ENCODE measurements at regions not wholly inside any gene's neighbourhood (a gene's known extent, or its start where the extent isn't known, plus 50 kb on each side); places are given as distances from the start of the nearest gene placed in this dataset.
"Not testable (repeated sequence)": the region's sequence is repeated elsewhere in the genome, so short reads cannot be mapped to it uniquely, and the experiment has no call there.

DNA sequence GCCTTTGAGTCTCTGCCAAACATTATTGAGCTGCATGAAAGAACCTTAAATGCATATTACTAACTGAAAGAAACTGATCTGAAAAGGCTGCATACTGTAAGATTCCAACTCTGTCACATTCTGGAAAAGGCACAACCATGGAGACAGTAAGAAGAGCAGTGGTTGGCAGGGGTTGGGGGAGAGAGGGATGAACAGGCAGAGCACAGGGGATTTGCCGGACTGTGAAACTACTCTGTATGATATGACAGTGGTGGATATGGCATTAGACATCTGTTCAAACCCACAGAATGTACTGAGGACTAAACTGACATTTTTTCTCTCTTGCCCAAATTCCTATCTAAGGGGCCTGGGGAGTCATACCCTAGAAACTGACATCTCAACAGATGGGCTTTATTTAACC is 138.4 kb downstream of the KCNJ12 start:
- not testable (repeated sequence) for DNase-seq (ENCODE audit: low spot score); ATAC-seq

DNA sequence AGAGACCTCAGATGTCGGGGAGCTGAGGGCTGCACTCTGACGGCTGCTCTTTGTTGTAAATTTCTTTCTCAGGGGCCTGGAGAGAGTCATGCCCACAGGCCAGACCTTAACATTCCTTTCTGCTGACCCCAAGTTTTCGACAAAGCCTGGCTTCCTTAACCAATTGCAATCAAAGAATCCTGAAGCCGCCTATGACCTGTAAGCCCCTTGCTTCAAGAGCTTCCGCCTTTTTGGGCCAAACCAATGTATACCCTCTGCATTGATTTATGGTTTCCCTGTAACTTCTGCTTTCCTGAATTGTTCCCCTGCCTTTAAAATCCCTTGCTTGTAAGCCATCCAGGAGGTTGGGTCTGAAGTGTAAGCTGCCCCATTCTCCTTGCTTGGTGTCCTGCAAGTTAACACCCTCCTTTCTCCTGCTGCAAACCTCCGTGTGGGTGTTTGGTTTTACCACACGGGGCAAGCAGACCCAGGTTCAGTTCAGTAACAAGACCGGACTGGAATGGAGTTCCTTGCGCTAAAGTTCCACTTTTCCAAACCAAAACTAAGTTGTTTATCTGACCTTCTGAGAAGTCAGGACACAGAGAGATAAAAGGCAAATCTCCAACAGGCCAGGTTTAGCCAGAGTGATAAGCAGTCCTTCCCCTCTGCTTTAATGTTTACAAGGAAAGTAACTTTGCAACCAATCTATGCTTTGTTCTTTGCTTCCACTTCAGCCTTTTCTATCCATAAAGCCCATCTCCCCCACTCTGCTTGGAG is 141.6 kb downstream of the KCNJ12 start:
- no peak for DNase-seq (ENCODE audit: low spot score)
- ATAC-seq, result no peak

DNA sequence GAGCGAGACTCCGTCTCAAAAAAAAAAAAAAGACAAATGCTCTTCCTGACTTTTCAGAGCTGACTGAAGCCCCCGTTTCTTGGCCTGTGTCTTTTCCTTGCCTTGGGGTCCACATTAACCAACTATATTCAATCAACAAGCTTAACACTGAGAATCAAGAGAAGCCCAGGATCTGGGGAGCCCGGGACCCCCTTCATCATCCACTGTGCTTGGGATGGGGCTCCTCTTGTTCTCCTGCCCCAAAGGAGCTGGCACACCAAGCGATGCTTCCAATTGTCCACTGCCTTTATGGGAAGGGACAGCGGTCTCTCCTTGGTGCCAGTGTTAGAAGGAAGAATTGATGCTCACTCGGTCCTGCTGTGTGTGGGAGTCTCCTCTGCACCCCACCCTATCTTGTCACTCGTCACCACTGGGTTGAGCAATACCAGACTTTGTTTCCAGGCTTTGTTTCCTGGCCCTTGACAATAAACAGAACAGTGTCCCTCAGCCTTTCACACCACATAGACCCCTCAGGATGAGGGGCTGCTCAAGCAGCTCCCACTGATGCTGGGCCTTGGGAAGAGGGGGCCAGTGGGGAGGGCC is 146.7 kb downstream of the KCNJ12 start:
- no peak for ATAC-seq
- DNase-seq (ENCODE audit: low spot score), result no peak

DNA sequence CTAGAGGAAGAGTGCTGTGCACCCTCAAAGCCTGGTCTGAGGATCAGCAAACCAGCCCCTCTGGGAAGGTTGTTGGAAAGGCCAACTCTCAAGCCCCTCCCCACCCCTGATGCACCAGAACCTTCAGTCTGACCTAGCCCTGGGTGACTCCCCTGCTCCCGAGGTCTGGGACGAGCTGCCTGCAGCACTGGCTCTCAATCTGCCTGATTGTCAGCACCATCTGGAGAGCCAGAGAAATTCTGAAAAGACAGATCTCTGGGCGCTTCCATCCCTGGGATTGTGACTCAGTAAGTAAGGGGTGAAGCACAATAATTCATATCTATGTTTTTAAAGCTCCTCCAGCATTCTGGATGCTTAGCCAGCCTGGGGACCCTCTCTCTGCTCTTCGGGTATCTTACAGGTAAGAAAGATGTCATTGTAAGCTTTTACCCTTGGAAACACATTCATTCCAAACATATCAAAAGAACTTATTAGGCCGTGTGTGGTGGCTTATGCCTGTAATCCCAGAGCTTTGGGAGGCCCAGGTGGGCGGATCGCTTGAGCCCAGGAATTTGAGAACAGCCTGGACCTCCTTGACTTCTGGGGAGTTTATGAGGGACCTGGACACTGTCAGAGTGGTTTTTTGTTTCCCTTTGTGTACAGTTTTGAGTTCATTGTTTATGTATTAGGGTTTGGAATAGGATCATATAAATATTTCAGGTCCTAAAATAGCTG is 147.5 kb downstream of the KCNJ12 start:
- DNase-seq (ENCODE audit: low spot score) (no peak), ATAC-seq (no peak)

DNA sequence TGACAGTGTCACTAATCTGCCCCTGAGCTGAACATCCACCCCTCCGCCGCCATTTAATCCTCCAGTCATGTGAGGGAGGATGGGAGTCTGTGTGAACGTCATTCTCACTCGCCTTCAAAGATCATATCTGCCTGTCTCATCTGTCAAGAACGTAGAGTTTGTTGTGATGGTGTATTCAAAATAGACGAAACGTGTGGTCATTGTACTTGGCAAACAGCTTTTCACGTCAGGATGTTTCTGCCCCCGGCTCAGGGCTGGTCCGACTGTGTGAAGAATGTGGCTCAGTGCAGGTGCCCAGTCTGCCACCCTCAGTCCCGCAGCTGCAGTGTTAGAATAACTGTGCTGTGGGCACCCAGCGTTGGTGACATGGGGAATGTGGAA is 148.0 kb downstream of the KCNJ12 start:
- ATAC-seq, result no peak
- no peak for DNase-seq (ENCODE audit: low spot score)

DNA sequence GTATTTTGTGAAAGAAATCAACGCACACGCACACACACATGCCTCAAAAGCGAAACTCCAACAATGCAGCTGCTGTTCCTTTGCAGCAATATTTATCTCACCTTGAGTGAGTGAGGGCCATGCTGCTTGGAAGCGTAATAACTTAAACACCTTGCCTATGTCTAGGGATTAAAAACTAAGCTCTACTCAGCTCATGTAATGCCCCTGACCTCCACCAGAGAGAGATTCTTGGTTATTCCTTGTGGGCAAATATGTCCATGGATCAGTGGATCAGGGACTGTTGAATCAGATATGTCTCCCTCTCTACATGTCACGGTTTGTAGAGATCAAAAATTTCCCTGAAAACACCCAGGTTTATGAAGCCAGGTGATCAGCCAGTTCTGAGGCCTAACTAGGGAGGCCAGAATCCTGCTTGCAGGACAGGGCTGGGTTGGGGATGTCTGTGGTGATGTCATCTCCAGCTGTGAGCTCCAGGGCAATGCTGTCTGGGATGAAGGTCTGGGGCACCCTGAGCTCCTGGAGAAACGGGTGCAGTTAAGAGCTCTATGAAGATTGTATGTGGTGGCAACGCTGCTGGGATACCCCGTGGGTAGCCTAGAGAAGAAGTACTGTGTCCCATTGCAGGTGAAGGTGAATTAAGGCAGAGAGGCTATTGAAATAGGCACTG is 149.4 kb downstream of the KCNJ12 start:
- no peak for ATAC-seq
- no peak for DNase-seq (ENCODE audit: low spot score)

DNA sequence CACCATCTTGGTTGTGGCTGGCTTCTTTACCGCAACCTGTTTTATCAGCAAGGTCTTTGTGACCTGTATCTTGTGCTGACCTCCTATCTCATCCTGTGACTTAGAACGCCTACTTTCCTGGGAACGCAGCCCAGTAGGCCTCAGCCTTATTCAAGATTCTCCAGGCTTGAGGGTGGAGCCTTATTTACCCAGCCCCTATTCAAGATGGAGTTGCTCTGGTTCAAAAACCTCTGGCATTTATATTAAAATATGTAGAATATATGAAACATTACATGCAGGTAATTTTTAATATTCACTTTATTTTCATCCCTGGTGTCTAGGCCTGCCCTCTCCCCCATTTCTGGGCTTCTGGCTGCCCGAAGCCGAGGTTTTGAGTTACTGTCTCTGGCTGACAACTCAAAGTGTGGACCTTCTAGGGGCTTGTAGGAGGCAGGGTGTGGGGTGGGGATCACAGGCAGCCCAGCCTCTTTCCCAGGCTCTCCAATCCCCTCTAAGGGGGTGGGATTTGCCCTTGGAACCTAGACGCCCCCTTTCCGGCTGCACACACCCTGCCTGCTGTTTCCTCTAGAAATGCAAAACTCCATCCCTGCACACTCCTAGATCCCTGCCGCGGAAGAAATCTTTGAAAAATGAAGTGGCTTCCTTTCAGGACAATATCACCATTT is 152.0 kb downstream of the KCNJ12 start:
- no peak for ATAC-seq

DNA sequence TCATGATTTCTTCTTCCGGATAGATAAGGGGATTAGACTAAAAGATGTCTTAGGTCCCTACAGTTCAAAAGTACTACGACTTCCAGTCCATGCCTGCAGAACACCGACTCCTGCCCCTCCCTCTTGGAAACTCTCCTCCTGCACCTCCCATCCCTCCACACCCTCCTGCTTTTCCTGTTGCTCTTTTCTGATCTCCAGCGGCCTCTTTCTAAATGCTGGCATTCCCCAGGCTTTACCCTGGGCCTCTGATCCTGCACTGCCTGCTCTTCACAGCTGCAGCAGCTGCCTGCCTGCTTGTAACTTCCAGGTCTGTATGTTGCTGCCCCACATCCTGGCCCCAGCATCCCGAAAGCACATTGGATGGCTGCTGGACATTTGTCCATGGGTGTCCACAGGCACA is 154.2 kb downstream of the KCNJ12 start:
- ATAC-seq (no peak), DNase-seq (ENCODE audit: low spot score) (no peak)

More for the DNA sequence above, 152.0 kb downstream of the KCNJ12 start:
- DNase-seq (ENCODE audit: low spot score), result no peak

DNA sequence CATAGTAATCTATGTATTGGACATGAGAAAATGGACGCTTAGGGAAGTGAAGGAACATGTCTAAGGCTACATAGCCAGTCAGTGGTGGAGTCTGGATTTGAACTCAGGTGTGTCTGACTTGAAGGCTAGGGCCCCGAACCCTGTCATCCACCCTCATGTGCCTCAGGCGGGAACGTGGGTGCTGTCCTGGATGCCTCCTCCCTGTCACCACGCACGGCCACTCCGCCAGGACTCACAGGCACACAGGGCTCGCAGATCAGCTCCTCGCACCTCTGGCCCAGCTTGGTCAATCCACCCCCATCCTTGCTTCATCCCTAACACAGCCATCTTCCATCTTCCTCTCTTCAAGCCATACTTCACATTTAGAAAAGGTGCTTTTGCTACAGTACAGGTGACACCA is 154.7 kb downstream of the KCNJ12 start:
- no peak for ATAC-seq
- no peak for DNase-seq (ENCODE audit: low spot score)

DNA sequence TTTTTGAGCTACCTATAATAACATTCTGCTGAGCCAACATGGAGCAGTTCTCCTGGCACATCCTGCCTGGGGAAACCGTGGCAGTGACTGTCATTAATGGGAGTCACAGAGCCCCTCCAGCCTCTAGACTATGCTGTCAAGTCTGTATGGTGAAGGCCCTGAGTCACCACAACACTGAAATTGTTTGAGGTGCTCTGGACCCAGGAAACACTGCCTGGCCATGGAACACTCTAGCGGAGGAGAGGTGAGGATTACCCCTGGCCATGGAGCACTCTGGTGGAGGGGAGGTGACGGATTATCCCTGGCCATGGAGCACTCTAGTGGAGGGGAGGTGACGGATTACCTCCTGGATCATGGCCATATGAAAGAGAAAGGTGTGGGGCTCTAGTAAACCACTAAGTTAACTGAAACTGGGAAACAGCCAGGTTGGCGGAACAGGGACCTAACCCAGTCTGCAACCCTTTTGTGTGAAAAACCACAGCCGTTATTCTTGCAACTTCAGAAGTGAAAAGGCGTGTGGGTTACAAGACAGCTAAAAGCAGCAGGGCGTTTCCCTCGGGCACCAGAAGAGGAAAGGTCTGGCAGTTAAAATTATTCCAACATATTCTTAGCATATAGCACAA is 156.7 kb downstream of the KCNJ12 start:
- DNase-seq (ENCODE audit: low spot score), result no peak
- ATAC-seq, result no peak

DNA sequence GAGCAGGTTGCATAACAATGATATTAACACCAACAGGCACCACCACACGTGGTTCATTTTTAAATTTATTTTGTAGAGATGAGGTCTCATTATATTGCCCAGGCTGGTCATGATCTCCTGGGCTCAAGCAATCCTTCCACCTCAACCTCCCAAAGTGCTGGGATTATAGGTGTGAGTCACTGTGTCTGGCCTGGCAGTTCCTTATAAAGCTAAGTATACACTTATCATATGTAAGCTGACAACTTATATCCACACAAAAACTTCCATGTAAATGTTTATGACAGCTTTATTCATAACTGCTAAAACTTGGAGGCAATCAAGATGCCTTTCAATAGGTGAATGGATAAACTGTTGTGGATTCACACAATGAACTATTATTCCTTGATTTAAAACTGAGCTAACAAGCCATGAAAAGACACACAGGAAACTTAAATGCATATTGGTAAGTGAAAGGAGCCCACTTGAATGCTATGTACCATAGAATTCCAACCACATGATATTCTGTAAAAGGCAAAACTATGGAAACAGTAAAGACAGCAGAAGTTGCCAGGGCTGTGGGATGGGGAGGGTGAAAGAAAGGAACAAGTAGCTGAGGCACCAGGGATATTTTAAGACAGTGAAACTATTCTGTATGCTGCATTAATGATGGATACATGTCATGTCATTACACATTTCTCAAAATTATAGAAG is 156.5 kb upstream of the KCNJ18 start:
- ATAC-seq, result no peak
- no peak for DNase-seq (ENCODE audit: low spot score)

DNA sequence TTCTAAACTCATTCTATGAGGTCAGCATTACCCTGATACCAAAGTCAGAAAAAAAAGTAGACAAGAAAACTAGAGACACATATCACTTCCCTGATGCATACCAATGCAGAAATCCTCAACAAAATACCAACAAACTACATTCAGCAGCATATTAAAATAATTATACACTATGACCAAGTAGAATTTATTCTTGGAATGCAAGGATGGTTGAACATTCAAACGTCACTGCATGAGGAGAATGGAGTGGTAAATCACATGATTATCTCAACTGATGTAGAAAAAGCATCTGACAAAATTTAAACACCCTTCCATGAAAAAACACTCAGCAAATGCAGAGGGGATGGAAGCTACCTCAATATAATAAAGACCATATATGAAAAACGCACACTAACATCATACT is 155.0 kb upstream of the KCNJ18 start:
- no peak for ATAC-seq
- DNase-seq (ENCODE audit: low spot score), result no peak

DNA sequence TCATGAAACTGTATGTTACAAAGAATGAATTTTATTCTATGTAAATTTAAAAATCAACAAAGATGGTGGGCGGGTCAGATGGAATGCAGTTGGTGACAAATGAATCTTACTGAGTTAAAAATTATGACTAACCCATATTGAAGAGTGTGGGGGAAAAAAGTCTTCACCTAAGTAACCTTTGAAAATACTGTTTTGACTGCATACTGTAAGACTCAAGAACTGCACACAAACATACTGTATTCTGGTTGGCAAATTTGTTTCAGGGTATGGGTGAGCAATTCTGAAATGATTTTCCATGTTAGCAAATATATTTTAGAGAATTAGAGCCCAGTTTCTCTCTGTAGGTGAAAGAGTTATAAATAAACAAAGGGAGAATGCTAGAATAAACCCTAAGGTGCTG is 153.7 kb upstream of the KCNJ18 start:
- ATAC-seq (no peak), DNase-seq (ENCODE audit: low spot score) (no peak)

DNA sequence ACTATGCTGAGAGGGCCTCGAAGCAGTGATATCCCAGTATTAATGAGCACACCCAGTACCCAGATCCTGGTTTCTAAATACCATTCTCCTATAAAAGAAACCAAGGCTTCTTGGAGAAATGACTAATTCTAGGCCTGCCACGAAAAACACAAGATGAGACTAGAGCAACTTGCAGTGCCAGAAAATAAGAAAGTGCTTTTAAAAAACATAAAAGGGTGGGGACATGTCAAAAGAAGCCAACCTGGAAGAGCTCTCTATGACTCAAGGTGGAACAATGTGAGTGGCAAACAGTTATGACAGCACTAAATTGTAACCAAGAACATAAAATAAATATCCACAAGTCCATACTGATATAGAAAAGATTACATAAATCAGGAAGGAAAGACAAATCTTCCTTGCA is 153.2 kb upstream of the KCNJ18 start:
- DNase-seq (ENCODE audit: low spot score) (no peak), ATAC-seq (no peak)

DNA sequence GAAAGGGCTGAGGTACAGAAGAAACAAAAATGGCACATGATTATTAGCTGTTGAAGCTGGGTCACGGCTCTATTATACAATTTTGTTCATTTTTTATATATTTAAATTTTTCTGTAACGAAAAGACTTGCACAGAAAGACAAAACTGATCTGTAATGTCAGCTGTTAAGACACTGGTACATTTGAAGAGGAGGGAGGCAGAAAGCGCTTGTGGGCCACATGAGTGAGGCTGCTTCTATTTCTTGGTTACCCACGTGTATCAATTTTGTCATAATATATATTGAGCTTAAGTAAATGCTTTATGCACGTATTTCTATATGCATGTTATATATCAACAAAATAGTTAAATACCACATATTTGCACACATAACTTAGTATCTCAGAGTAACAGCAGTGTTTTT is 151.8 kb upstream of the KCNJ18 start:
- no peak for DNase-seq (ENCODE audit: low spot score)
- ATAC-seq, result no peak

DNA sequence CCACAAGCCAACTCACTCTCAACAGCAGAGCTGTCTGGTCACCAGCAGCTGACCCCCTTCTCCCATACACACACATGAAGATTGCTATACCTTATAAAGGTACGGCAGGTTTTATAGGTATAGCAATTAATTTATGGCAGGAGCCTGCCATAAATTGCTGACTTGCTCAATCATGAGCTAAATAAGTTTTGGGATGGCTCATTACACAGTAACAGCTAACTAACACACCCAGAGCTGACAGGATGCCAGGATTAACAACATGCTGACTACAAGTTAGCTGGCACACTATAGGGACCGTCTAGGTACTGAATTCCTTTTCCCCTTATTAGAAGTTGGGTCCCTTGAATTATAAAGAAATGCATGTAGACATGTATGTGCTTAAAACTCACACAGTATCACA is 150.3 kb upstream of the KCNJ18 start:
- no peak for ATAC-seq
- no peak for DNase-seq (ENCODE audit: low spot score)

DNA sequence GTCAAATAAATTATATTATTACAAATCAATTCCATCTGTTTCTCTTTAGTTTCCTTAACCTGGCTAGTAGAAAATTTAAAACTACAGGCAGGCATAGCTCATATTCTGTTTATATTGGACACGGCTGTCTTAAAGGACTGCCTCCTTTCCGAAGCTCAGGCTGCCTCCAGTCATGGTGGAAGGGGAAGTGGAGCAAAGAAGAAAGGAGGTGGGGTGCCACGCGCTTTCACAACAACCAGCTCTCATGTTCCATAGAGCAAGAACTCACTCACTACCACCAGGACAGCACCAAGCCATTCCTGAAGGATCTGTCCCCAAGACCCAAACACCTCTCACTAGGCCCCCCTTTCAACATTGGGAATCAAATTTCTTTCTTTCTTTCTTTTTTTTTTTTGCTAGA is 149.3 kb upstream of the KCNJ18 start:
- ATAC-seq (no peak), DNase-seq (ENCODE audit: low spot score) (no peak)

DNA sequence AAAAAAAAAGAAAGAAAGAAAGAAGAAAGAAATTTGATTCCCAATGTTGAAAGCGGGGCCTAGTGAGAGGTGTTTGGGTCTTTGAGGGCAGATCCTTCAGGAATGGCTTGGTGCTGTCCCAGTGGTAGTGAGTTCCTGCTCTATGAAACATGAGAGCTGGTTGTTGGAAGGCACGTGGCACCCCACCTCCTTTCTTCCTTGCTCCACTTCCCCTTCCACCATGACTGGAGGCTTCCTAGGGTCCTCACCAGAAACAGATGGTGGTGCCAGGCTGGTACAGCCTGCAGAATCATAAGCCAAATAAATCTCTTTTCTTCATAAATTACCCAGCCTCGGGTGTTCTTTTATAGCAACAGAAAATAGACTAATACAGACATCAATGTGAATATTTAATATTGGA is 147.3 kb upstream of the KCNJ18 start:
- no peak for ATAC-seq
- DNase-seq (ENCODE audit: low spot score), result no peak

DNA sequence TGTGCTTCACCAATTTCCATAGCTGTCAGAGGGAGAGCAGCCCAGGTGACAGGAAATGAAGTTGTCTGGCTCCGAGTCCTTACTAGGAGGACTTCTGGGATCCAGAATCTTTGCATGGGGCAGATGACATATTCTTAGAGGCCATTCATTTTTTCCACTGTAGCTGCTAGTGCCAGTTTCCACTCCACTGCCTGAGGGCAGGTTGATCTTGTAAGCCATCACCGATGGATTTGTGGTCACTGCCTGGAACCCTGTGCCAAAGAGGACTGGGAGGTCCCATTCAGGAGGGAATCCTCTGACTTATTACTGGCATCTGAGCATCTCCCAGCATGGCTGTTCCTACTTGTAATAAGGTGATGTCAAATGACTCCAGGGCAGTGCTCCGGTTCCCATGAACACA is 144.1 kb upstream of the KCNJ18 start:
- no peak for DNase-seq (ENCODE audit: low spot score)
- no peak for ATAC-seq

DNA sequence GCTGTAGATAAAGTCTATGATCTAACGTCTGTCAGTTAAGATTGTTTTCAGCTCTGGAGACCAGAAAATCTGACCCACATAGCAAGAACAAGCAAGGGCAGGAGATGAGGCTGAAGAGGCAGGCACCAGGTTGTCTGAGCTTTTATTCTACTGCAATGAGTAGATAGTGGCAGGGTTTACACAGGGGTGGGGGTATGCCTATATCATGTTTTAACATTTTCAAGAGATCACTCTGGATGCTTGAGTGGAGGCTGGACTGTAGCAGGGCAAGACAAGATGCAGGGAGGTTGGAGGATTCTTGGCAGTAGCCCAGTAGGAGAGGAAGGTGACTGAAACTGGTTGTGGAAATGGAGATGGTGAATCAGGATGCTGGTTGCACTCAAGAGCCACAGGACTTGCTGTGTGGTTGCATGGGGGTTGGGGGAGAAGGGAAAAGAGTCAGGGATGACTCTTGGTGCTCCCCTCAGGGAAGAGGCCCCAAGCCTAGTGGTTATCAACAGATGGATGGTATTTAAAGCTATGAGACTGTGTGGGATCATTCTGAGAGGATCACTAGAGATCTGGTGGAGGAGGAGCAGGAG is 143.1 kb upstream of the KCNJ18 start:
- DNase-seq (ENCODE audit: low spot score) (no peak), ATAC-seq (no peak)
